Activated T-helper 17 cell treated with anti-CD3 and anti-CD28 coated beads, Interleukin-2, amount 50 U/mL, for 72 hours (primary cell): ENCODE measurements at regions not wholly inside any gene's neighbourhood (a gene's known extent, or its start where the extent isn't known, plus 50 kb on each side); places are given as distances from the start of the nearest gene placed in this dataset.

Experiments
- ATAC-seq: fragments of 150-1000 bp; cut with Tn5 transposase; replicated peaks from 2 replicates; pipeline ENCODE4 v1.10.0; 2021; ENCODE audit warnings: mild to moderate bottlenecking, moderate library complexity
- H3K27ac Mint-ChIP-seq: one replicate; pipeline ENCODE4 v1.8.0; 2022; ENCODE audit warnings: mixed read lengths
- H3K27me3 Mint-ChIP-seq: one replicate; pipeline ENCODE4 v1.8.0; 2022; ENCODE audit warnings: mixed read lengths
- H3K36me3 Mint-ChIP-seq: one replicate; pipeline ENCODE4 v1.8.0; 2022; ENCODE audit warnings: low read depth, mild to moderate bottlenecking, mixed read lengths
- H3K4me1 Mint-ChIP-seq: one replicate; pipeline ENCODE4 v1.8.0; 2022; ENCODE audit warnings: mixed read lengths
- H3K4me3 Mint-ChIP-seq: one replicate; pipeline ENCODE4 v1.8.0; 2022; ENCODE audit warnings: mild to moderate bottlenecking, mixed read lengths
- H3K9me3 Mint-ChIP-seq: one replicate; pipeline ENCODE4 v1.8.0; 2022; ENCODE audit warnings: mixed read lengths

DNA sequence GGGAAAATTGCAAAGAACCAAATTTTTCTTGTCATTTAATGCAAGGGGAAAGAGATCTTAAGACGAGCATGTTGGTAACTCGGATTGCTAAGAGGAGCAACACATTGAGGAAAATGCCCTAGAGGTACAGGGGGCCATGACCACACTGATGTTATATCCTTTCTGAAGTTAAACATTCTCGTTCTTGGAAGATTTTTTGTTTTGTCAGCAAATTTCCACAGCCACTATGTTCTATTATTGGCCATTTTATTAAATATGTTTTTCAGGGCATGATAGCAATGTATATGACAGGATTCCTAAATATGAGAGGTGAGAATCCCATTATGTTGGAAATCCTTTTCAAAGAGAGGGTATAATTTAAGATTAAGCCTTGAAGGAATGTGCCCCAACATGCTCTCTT, 627.2 kb upstream of the PKN2 start:
- Mint-ChIP-seq H3K36me3 (no peaks in the 10 kb centered on the region), H3K27me3 (peaks cover 3% of the 10 kb centered on the region), H3K27ac (no peak overlapping the region), H3K4me1 (peaks cover 3% of the 10 kb centered on the region), H3K9me3 (no peaks in the 10 kb centered on the region), H3K4me3 (no peak overlapping the region)
- no peak for ATAC-seq

DNA sequence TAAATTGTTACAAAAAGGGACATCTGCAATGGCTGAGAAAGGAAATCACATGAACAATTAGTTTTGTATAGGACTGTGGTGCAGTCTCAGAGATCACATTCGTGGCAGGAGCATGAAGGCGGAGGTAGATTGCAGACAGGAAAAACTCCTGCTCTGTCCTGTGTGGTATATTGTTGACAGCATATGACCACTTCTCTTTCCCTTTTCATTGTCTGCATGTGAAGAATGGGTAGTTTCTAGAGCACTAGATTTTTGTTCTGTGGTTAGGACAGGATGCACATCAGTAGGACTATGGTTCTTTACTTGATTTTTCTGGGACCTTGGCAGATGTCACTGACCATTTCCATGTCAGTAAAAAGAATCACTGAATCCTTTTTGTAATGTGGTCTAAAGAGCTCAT, 625.9 kb upstream of the PKN2 start:
- H3K27ac Mint-ChIP-seq = no peak overlapping the region
- H3K9me3 Mint-ChIP-seq = no peaks in the 10 kb centered on the region
- H3K36me3 Mint-ChIP-seq = no peaks in the 10 kb centered on the region
- H3K4me1 Mint-ChIP-seq = peaks cover 1% of the 10 kb centered on the region
- peaks cover 3% of the 10 kb centered on the region for H3K27me3 Mint-ChIP-seq
- no peak overlapping the region for H3K4me3 Mint-ChIP-seq
- ATAC-seq = no peak

DNA sequence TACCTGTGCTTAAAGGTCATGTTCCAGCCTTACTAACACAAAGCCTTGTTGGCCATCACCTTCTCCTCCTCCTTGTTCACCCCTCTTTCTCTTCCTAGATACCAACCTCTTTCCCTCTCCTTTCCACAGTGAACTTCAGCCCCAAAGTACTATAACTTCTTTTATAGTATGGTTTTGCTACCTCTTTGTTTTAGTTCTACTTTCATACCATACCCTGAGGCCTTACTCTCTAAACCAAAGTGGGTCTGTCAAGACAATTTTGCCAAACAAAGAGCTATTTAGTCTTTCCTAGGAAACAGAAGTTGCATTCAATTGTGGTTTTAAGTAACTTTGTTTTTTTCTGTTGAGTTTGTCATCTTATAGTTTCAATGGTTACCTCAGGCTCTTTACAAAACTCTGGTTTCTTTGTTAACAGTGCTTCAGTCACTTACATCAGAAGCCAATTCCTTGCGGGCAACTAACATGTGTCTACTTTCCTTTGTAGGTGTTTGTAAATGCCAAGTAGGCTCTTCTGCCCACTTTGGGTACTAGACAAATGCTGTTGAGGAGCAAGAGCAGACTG, 623.9 kb upstream of the PKN2 start:
- Mint-ChIP-seq H3K4me3 (no peak overlapping the region), H3K9me3 (no peaks in the 10 kb centered on the region), H3K36me3 (no peaks in the 10 kb centered on the region), H3K27me3 (peaks cover 1% of the 10 kb centered on the region), H3K27ac (no peak overlapping the region), H3K4me1 (no peaks in the 10 kb centered on the region)
- no peak for ATAC-seq

DNA sequence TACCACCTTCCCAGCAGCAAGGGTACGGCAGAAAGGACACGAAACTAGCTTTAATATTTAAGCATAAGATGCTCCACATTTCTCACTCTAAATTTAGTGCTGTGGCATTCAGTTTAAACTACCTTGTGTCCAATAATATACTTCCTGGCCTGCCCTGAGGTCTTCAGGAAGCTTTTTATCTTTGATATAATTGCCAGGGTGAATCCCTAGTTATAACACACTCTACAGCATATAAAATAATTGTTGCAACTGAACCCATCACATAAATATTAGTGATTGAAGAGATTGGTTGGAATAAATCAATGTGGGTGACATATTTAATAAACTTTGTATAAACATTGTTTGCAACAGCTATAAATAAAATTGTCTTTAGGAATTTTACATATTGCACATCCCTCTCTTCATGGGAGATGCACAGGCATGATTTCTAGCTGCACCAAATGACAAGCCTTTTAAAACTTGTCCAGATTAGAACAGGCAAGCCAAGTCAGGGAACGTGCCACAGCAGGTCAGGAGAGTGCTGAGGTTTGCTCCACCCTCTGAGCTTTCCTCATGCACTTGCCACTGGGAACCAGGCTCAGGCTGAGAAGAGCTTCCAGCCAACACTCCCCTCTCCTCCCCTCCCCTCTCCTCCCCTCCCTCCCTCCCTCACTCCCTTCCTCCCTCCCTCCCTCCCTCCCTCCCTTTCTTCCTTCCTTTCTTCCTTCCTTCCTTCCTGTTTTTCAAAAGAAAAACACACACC, 623.2 kb upstream of the PKN2 start:
- H3K27ac Mint-ChIP-seq = no peak overlapping the region
- H3K4me1 Mint-ChIP-seq = no peaks in the 10 kb centered on the region
- no peaks in the 10 kb centered on the region for H3K9me3 Mint-ChIP-seq
- no peaks in the 10 kb centered on the region for H3K27me3 Mint-ChIP-seq
- no peak for ATAC-seq
- H3K36me3 Mint-ChIP-seq = no peaks in the 10 kb centered on the region
- H3K4me3 Mint-ChIP-seq = no peak overlapping the region

DNA sequence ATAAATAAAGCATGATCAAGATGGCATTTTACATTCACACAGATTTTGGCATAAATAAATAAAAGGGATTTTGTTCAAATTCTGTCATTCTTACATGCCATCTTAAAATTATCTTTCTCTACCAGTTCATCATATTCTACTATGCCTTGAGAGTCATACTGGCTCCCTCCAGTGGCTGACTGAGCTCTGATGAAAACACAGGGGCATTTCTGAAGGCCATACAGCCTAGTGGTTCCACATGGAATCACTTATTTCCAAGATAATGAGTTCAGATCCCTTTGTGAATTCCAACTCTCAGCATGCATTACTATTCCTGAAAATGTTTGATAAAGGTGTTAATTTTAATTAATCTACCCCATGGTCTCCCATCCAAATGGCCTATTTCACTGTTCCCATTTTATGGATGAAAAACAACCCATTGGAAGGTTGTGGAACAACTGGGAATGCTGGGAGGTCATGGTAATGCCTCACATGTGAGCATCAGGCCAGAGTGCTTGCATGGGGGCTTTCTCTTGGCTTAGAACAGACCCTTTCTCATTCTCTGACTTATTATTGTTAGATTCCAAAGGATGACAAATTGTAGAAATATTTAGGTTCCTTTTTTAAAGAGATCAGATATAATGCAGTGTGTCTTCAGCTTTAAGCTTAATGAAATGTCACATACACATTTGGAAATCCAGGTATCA, 622.4 kb upstream of the PKN2 start:
- no peak overlapping the region for H3K27ac Mint-ChIP-seq
- H3K36me3 Mint-ChIP-seq = no peaks in the 10 kb centered on the region
- H3K4me1 Mint-ChIP-seq = no peaks in the 10 kb centered on the region
- H3K27me3 Mint-ChIP-seq = no peaks in the 10 kb centered on the region
- H3K4me3 Mint-ChIP-seq = no peak overlapping the region
- H3K9me3 Mint-ChIP-seq = no peaks in the 10 kb centered on the region
- no peak for ATAC-seq

DNA sequence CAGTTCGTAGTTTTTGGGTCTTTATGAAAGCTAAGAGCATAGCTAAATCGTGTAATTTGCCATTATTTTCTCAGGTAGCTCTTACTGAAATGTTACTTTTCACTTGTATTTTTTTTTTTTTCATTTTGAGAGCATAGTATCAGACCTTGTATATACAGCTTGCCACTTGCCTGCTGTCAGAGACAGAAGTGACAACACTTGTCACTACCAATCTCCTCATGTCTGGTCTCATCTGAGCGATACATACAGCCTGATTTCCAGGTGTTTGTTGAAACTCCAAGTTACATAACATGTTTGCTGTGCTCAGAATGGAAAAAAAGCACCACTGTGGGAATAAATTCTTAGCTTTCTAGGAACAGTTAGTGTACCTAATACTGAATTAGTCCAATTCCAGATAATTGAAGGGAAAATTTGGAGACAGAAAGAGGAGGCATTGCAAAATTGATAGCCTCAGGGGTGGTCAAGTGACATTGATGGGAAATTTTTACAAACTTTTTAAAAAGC, 621.4 kb upstream of the PKN2 start:
- Mint-ChIP-seq H3K27ac (no peak overlapping the region), H3K9me3 (no peaks in the 10 kb centered on the region), H3K27me3 (peaks cover 4% of the 10 kb centered on the region), H3K4me3 (no peak overlapping the region), H3K4me1 (no peaks in the 10 kb centered on the region), H3K36me3 (no peaks in the 10 kb centered on the region)
- ATAC-seq = no peak

DNA sequence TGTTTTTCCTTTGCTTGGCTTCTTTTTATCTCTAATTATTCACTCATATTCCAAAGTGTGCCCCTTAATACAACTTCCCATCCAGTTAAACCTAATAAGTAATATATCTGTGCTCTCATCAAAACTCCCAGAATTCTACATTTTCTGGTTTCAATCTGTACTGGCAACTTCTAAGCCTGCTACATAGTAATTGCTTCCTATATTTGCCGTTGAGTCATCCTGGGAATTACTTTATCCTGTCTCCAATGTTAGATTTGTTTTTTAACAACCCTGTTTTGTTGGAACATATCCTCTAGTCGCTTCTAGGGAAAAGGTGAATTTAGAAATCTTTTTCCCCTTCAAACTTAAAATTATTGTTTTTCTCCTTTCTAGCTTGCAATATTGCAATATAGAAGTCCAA, 620.5 kb upstream of the PKN2 start:
- ATAC-seq = no peak
- no peaks in the 10 kb centered on the region for H3K9me3 Mint-ChIP-seq
- H3K27me3 Mint-ChIP-seq = peaks cover 4% of the 10 kb centered on the region
- no peaks in the 10 kb centered on the region for H3K4me1 Mint-ChIP-seq
- H3K27ac Mint-ChIP-seq = no peak overlapping the region
- no peak overlapping the region for H3K4me3 Mint-ChIP-seq
- no peaks in the 10 kb centered on the region for H3K36me3 Mint-ChIP-seq

DNA sequence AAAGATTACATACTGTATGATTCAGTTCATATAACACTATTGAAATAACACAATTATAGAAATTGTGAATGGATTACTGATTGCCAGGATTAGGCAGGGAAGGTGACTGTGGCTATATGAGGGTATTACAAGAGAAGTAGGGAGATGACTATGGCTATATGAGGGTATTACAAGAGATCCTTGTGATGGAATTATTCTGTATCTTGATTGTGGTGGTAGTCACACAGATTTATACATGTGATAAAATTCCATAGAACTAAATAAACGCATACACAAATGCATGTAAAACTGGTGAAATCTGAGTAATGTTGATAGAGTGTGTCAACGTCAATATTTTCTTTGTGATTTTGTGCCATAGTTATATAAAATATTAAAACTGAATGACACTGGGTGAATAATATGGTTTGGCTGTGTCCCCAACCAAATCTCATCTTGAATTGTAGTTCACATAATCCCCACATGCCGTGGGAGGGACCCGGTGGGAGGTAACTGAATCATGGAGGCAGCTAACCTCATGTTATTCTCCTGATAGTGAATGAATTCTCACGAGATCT, 615.6 kb upstream of the PKN2 start:
- ATAC-seq = no peak
- Mint-ChIP-seq H3K4me3 (no peak overlapping the region), H3K27ac (no peak overlapping the region), H3K9me3 (no peaks in the 10 kb centered on the region), H3K4me1 (no peaks in the 10 kb centered on the region), H3K36me3 (no peaks in the 10 kb centered on the region), H3K27me3 (peaks cover 14% of the 10 kb centered on the region)

DNA sequence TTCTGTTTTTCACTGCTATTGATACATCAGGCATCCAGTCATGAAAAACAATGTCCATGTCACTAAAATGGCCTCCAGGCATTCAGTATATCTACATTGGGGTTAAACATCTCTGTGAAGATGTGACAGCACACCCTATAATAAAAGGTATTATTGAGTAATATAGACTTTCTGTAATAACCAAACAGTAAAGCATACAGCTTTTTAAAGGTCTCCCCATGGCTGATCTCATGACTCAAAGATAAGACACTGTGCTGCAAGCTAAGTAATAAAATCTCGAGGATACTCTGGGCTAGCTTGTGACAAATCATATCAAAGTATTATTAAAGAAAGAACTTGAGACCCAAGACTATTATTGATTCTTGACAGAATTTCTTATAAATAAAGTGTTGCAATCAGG, 613.1 kb upstream of the PKN2 start:
- no peaks in the 10 kb centered on the region for H3K4me1 Mint-ChIP-seq
- no peak overlapping the region for H3K27ac Mint-ChIP-seq
- no peaks in the 10 kb centered on the region for H3K36me3 Mint-ChIP-seq
- no peaks in the 10 kb centered on the region for H3K9me3 Mint-ChIP-seq
- no peak overlapping the region for H3K4me3 Mint-ChIP-seq
- peaks cover 17% of the 10 kb centered on the region for H3K27me3 Mint-ChIP-seq
- no peak for ATAC-seq

DNA sequence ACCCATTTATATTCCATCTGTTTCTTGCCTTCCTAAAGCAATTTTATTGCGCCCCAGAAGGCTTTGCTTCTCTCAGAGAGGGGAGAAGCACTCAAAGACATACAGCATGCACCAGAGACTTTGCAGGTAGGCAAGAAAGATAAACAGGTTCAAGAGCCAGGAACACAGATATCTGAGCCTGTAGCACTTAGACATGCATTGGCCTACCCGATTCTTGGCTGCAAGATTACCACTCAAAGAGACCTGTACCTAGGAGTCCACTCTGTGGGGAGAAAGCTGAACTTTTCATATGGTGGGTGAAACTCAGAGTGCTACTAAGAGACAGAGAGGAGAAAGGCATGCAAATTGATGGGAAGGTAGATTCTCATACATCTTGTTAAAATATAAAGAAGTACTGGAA, 609.4 kb upstream of the PKN2 start:
- Mint-ChIP-seq H3K9me3 (no peaks in the 10 kb centered on the region), H3K4me3 (no peak overlapping the region)
- no peak for ATAC-seq

DNA sequence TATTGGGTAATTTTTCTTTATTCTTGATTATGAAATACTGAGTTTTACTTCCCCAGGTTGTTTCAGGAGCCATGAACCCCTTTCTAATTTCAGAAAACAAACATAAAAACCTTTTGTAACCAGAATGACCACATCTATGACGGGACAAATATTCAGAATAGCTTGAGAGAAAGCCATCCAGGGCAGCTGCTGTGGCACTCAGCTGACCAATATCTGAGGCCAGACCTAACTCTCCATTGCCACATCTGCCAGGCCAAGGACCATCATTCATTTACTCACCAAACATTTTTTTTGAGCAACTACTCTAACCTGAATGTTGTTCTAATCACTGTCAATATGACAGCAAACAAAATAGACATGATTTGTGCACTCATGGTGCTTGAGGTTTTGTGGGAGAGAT, 608.3 kb upstream of the PKN2 start:
- H3K27ac Mint-ChIP-seq = no peak overlapping the region
- H3K9me3 Mint-ChIP-seq = no peaks in the 10 kb centered on the region
- H3K4me3 Mint-ChIP-seq = no peak overlapping the region
- peaks cover 15% of the 10 kb centered on the region for H3K27me3 Mint-ChIP-seq
- no peak for ATAC-seq
- H3K4me1 Mint-ChIP-seq = no peaks in the 10 kb centered on the region
- no peaks in the 10 kb centered on the region for H3K36me3 Mint-ChIP-seq

More for the DNA sequence above, 609.4 kb upstream of the PKN2 start:
- peaks cover 15% of the 10 kb centered on the region for H3K27me3 Mint-ChIP-seq
- H3K27ac Mint-ChIP-seq = no peak overlapping the region
- H3K36me3 Mint-ChIP-seq = no peaks in the 10 kb centered on the region
- H3K4me1 Mint-ChIP-seq = no peaks in the 10 kb centered on the region

DNA sequence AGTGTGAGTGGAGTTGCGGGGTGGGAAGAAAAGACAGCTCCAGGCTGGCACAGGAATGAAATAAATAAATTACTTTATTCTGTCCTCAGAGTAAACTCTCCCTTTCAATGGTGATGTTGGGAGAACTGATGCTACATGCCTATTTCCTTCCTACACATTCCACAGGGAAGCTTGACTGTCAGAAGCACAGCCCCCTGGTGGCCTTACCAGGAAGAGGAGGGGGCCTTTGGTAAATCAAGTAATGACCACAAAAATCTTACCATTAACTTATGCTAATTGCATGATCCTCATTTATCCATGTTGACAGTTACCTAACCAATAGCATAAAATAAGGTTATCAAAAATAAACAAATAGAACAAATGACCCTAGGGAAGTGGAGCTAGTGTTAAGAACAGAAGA, 605.0 kb upstream of the PKN2 start:
- H3K27me3 Mint-ChIP-seq = peaks cover 6% of the 10 kb centered on the region
- no peak overlapping the region for H3K4me3 Mint-ChIP-seq
- no peak for ATAC-seq
- H3K36me3 Mint-ChIP-seq = no peaks in the 10 kb centered on the region
- no peaks in the 10 kb centered on the region for H3K9me3 Mint-ChIP-seq
- no peaks in the 10 kb centered on the region for H3K4me1 Mint-ChIP-seq
- H3K27ac Mint-ChIP-seq = no peak overlapping the region

DNA sequence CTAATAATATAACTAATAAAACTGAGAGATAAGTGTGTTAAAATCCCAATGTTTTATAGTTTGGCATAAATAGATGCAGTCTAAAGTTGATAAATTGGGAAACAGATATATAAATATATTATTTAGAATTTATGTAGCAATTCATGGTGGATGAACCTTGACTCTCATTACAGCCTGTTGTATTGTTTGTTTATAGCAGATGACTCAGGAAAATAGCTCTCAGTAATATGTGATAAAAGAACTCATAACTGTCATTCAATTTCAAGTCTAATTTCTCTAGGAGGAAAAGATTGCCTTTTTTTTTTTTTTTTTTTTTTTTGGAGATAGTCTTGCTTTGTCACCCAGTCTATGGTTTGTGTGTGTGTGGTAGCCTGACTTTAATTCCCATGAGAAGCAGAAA, 603.2 kb upstream of the PKN2 start:
- Mint-ChIP-seq H3K4me1 (no peaks in the 10 kb centered on the region), H3K27me3 (peaks cover 6% of the 10 kb centered on the region), H3K4me3 (no peak overlapping the region), H3K27ac (no peak overlapping the region), H3K36me3 (no peaks in the 10 kb centered on the region), H3K9me3 (peaks cover 9% of the 10 kb centered on the region)
- ATAC-seq = no peak

DNA sequence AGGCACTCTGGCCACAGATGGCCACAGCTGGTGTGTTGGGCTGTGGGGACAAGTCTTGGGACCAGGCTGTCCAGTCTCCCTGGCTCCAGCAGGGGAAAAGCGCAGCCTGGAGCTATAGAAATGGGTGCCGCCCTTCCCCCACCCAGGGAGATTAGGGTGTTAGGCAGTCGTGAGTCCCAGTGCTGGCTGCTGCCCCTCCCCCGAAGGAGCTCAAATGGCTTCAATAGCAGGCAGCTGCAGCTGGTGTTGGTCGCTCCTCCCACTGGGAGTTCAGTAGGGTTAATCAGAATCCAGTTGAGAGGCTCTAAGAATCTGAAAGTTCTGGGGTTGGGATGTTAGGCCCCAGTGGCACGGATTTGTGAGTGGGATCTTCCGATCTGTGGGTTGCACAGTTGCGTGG, 595.6 kb upstream of the PKN2 start:
- Mint-ChIP-seq H3K27me3 (peaks cover 12% of the 10 kb centered on the region), H3K4me1 (no peaks in the 10 kb centered on the region), H3K36me3 (no peaks in the 10 kb centered on the region), H3K9me3 (peaks cover 22% of the 10 kb centered on the region), H3K4me3 (no peak overlapping the region), H3K27ac (no peak overlapping the region)
- no peak for ATAC-seq

DNA sequence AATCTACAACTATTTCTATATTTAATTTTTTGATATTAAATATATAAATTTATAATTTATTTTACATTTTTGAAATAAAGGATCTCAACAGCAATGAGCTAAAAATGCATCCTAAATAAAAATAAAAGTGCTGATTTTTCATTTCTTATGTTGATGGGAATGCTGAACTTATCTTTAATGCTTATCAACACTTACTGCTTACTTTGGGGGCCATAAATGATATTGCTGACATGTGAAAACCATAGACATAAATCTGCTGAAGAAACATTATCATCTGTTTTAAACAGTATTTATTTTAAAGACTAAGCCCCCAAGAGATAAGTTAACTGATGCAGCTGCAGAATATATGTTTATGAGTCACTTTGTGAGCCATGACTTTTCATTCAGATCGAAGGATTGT, 594.1 kb upstream of the PKN2 start:
- ATAC-seq = no peak
- Mint-ChIP-seq H3K27me3 (peaks cover 12% of the 10 kb centered on the region), H3K4me3 (no peak overlapping the region), H3K4me1 (no peaks in the 10 kb centered on the region), H3K9me3 (peaks cover 21% of the 10 kb centered on the region), H3K36me3 (no peaks in the 10 kb centered on the region), H3K27ac (no peak overlapping the region)
